GM13976 (cell line): ENCODE measurements at regions not wholly inside any gene's neighbourhood (a gene's known extent, or its start where the extent isn't known, plus 50 kb on each side); places are given as distances from the start of the nearest gene placed in this dataset.

Experiments
- DNase-seq: peaks from one replicate; pipeline ENCODE4 v3.0.0; 2012; ENCODE audit warnings: low spot score
- CTCF ChIP-seq: IDR thresholded peaks from 2 replicates; pipeline ENCODE4 v1.5.1; 2012; ENCODE audit warnings: borderline replicate concordance, mild to moderate bottlenecking; ENCODE audit not compliant: insufficient read depth; ENCODE audit errors: extremely low read depth, missing control alignments, control extremely low read depth
- in situ Hi-C: fragments of 300-500 bp; cut with MboI; formaldehyde crosslinking; loops from one replicate; pipeline ENCODE4 v1.12.0; 2022; ENCODE audit warnings: low sequenced_read_pairs, mixed read lengths, inconsistent platforms; ENCODE audit not compliant: unreplicated experiment

- DNase-seq = no peak
- TF ChIP-seq CTCF = no peak
- in situ Hi-C loops = loop anchor here (25.0 kb wide), 2 partner anchors 995 to 1370 kb away; no protein-coding TSS in a partner anchor
Observed at GRCh38 chr15:37882640-37883039, 51.8 kb upstream of the TMCO5A start.
